RWPE2 (cell line): ENCODE measurements at regions not wholly inside any gene's neighbourhood (a gene's known extent, or its start where the extent isn't known, plus 50 kb on each side); places are given as distances from the start of the nearest gene placed in this dataset.

Experiments
- ATAC-seq: fragments of 200-7000 bp; cut with Tn5 transposase; 3 replicates; pipeline ENCODE4 v1.9.1; 2021; ENCODE audit warnings: low read depth
- DNase-seq: peaks from one replicate; pipeline ENCODE4 v3.0.0-alpha.2; 2020; ENCODE audit warnings: low spot score
- H3K27ac ChIP-seq: fragments of 450-650 bp; 2 replicates; pipeline ENCODE4 v1.5.1; 2017; ENCODE audit warnings: mild to moderate bottlenecking; ENCODE audit not compliant: poor library complexity, severe bottlenecking
- H3K27me3 ChIP-seq: fragments of 250-450 bp; sonication (Bioruptor Pico); 2 replicates; pipeline ENCODE4 v1.5.1; 2021; ENCODE audit warnings: mild to moderate bottlenecking, moderate library complexity; ENCODE audit not compliant: insufficient read depth, poor library complexity, severe bottlenecking
- H3K36me3 ChIP-seq: fragments of 250-450 bp; sonication (Bioruptor Pico); 2 replicates; pipeline ENCODE4 v1.5.1; 2020; ENCODE audit warnings: low read depth, mild to moderate bottlenecking, moderate library complexity
- H3K4me1 ChIP-seq: fragments of 250-450 bp; sonication (Bioruptor Pico); 2 replicates; pipeline ENCODE4 v1.5.1; 2021; ENCODE audit warnings: mild to moderate bottlenecking, moderate library complexity; ENCODE audit not compliant: insufficient read depth, poor library complexity, severe bottlenecking
- H3K4me3 ChIP-seq: fragments of 250-450 bp; sonication (Bioruptor Pico); 2 replicates; pipeline ENCODE4 v1.5.1; 2021; ENCODE audit warnings: mild to moderate bottlenecking, moderate library complexity; ENCODE audit not compliant: severe bottlenecking
- H3K9me3 ChIP-seq: fragments of 250-450 bp; sonication (Bioruptor Pico); 2 replicates; pipeline ENCODE4 v1.5.1; 2021; ENCODE audit warnings: mild to moderate bottlenecking, moderate library complexity; ENCODE audit not compliant: severe bottlenecking
- CTCF ChIP-seq: fragments of 450-650 bp; IDR thresholded peaks from one replicate; pipeline ENCODE4 v1.5.1; 2017; ENCODE audit warnings: mild to moderate bottlenecking, moderate library complexity; ENCODE audit not compliant: poor library complexity, severe bottlenecking

DNA sequence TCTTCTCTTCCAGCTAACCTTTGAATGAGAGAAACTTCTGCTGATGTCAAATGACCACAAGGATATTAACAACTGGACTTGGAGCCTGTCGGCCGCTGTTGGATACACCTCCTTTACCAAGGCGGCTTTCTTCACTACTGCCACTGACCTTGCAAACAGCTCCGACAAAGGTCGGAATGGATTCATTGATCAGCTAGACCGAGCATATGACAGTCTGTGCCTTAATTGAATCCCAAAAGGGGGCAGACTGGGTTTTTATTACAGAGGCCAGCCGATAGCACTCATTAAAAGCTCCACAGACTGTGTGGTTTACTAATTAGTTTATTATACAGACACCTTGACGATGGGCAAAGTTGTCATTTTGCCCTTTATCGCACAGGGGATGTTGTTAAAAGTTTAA, 394.5 kb downstream of the RERGL start:
- ATAC-seq, result no peak
- H3K27me3 ChIP-seq, result no peaks in the 10 kb centered on the region
- DNase-seq, result no peak
- no peaks in the 10 kb centered on the region for H3K36me3 ChIP-seq
- TF ChIP-seq CTCF, result no peak
- no peaks in the 10 kb centered on the region for H3K4me1 ChIP-seq
- H3K27ac ChIP-seq, result no peak overlapping the region
- no peaks in the 10 kb centered on the region for H3K9me3 ChIP-seq
- no peak overlapping the region for H3K4me3 ChIP-seq

- Histone ChIP-seq H3K9me3 (no peaks in the 10 kb centered on the region), H3K27me3 (no peaks in the 10 kb centered on the region), H3K27ac (no peak overlapping the region), H3K36me3 (no peaks in the 10 kb centered on the region), H3K4me1 (no peaks in the 10 kb centered on the region), H3K4me3 (no peak overlapping the region)
- no peak for ATAC-seq
- no peak for DNase-seq
- TF ChIP-seq CTCF, result no peak
Measured at GRCh38 chr12:17691369-17691768, 398.6 kb downstream of the RERGL start.

- ATAC-seq (no peak), DNase-seq (no peak)
- no peaks in the 10 kb centered on the region for H3K36me3 ChIP-seq
- H3K27me3 ChIP-seq, result no peaks in the 10 kb centered on the region
- H3K4me3 ChIP-seq, result no peak overlapping the region
- no peak overlapping the region for H3K27ac ChIP-seq
- H3K4me1 ChIP-seq, result no peaks in the 10 kb centered on the region
- no peaks in the 10 kb centered on the region for H3K9me3 ChIP-seq
- no peak for TF ChIP-seq CTCF
Measured at GRCh38 chr12:17680220-17680619, 409.8 kb downstream of the RERGL start.

GRCh38 chr12:17666641-17667324, 423.2 kb downstream of the RERGL start:
- TF ChIP-seq CTCF, result no peak
- DNase-seq, result no peak
- Histone ChIP-seq H3K4me1 (no peaks in the 10 kb centered on the region), H3K27me3 (no peaks in the 10 kb centered on the region), H3K4me3 (no peak overlapping the region), H3K36me3 (no peaks in the 10 kb centered on the region), H3K27ac (no peak overlapping the region), H3K9me3 (no peaks in the 10 kb centered on the region)
- ATAC-seq, result no peak

- no peaks in the 10 kb centered on the region for H3K27me3 ChIP-seq
- no peaks in the 10 kb centered on the region for H3K36me3 ChIP-seq
- H3K27ac ChIP-seq, result no peak overlapping the region
- no peaks in the 10 kb centered on the region for H3K4me1 ChIP-seq
- no peak for TF ChIP-seq CTCF
- no peaks in the 10 kb centered on the region for H3K9me3 ChIP-seq
- no peak for ATAC-seq
- no peak overlapping the region for H3K4me3 ChIP-seq
- DNase-seq, result no peak
Measured at GRCh38 chr12:17665839-17666238, 424.2 kb downstream of the RERGL start.
